ENCODE measurements at regions not wholly inside any gene's neighbourhood (a gene's known extent, or its start where the extent isn't known, plus 50 kb on each side); places are given as distances from the start of the nearest gene placed in this dataset.

DNA sequence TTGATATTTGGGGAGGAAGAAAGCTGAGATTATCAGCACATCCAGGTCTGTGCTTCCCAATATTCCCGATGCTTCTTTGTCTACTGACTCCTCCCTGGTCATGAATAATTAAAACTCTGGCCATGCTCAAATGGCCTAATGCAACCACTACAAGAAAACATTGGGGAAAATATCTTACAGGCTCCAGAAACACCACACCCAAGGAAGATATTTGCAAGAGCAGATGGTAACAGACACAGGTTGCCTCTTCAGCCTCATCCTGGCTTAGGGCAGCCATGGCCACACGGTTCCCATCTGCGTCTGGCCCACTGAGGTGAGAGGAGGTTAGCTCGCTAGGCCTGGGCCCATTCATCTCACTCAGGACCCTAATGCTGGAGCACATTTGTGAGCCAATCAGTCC is 108.4 kb upstream of the SDK1 start:
- intact Hi-C loops (cut with micrococcal nuclease) = no loop called here

DNA sequence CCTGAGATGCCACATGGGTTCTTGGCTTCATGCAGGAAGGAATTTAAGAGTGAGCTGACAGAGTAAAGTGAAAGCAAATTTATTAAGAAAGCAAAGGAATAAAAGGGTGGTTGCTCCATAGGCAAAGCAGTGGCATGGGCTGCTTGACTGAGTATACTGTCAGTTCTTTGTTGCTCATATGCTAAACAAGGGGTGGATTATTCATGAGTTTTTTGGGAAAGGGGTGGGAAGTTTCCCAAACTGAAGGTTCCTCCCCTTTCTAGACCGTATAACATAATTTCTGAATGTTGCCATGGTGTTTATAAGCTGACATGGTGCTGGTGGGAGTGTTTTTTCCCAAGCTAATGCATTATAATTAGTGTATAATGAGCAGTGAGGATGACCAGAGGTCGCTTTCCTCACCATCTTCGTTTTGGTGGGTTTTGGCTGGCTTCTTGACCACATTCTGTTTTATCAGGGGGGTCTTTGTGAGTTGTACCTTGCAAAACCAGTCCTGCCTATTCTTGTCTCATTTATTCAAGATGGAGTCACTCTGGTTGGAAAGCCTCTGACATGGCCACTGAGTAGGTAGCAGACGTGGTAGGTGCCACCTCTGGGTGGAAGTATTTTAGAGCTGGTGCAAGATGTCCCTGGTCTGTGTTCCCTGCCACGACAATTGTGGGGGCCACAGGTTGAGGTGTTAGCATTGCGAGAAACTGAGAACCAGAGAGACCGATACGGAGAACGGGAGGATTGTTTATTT is 107.5 kb upstream of the SDK1 start:
- intact Hi-C loops (cut with micrococcal nuclease) = no loop called here

DNA sequence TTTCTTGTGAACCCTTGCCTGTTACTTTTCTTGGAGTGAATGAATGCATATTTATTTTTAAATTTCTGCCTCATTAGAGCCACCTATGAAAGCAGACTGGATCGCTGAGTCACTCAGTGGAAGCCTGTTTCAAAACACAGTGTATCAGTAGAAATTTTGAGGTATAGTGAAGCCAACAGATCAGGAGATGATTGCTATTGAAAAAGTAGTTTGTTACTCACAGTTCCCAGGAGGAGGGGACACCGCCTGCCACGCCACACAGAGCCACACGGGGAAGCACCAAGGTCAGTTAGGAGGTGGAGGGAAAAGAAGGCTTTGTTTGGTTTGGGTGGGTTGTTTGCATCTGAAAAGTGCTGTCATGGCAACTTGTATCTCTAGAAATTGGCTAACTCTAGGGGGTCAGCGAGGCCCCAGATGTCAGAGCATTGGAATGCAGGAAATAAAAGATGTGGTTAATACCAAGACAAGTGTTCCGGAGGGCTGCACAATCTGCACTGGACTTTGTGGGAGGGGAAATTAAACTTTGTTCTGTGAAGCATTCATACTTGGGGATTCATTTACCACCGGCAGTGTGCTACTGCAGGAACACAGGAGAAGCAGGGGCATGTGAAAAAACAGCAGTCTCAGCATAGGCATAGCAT is 106.4 kb upstream of the SDK1 start:
- intact Hi-C loops (cut with micrococcal nuclease) = no loop called here

DNA sequence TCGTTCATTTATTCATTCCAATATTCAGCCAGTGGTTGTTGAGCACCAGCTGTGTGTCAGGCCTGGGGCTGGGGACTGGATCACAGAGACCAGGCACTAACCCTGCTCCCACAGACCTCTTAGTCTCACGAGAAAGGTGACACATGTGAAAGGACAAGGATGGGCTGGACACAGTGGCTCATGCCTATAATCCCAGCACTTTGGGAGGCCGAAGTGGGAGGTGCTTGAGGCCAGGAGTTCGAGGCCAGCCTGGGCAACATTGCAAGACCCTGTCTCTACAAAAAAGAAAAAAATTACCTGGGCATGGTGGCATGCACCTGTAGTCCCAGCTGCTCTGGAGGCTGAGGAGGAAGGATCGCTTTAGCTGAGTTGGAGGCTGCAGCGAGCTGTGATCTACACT is 105.9 kb upstream of the SDK1 start:
- intact Hi-C loops (cut with micrococcal nuclease) = no loop called here

DNA sequence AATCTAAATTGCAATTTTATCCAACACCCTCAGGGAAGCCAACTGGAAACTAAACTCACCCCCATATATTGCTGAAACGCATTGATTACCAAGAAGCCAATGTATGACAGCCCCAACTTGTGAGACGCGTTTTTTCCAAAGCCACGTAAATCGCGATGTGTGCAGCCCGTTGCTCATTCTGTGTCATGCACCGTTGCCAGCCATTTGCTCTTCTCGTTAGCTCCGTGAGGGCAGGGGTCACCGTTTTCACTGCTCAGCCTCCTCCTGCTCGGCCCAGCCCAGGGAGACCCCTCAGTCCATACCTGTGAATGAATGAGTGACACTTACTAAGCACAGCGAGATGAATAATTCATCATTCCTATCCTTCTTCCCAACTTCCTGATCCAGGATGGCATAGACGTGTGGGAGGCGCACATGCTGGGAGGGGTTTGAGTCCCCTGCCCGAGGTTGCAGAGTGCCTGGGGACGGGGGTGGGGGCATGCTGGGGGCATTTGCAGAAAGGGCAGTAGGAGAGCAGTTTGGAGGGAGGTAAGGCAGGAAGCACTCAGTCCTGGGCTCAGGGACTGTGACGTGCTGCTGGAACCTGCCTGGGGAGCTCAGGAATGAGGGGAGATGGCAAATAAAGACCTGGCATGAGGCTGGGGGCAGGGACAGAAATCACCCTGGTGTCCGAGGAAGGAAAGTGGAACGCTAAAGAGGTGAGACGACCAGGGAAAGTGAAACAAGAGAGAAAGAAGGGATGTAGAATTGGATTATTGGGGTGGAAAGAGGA is 104.2 kb upstream of the SDK1 start:
- intact Hi-C loops (cut with micrococcal nuclease) = no loop called here

DNA sequence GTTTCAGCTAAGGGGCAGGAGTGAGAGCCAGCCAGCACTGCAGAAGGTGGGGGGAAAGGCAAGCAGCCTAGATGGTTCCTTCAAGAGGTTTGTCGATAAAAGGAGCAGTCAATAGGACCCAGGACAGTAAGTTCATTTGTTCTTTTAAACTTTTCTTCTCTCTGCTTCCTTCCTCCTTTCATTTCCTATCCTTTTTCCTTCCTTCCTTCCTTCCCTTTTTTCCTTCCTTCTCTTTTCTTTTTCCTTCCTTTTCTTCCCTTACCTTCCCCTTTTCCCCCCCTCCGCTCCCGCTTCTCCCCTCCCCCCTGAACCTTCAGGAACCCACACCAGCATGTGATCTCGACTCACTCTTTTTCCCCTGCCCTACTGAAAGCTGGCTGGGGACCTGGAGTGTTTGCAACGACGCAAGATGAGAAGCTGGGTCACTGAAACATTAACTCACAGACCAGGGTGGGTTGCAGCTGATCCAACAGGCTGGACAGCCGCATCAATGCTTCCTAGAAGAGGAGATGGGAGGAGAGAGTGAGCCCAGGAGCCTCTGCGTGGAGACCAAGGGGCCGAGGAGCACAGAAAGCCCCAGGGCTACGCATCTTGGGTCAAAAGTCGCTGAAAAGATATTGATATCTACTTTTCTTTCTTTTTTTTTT is 103.4 kb upstream of the SDK1 start:
- intact Hi-C loops (cut with micrococcal nuclease) = no loop called here

DNA sequence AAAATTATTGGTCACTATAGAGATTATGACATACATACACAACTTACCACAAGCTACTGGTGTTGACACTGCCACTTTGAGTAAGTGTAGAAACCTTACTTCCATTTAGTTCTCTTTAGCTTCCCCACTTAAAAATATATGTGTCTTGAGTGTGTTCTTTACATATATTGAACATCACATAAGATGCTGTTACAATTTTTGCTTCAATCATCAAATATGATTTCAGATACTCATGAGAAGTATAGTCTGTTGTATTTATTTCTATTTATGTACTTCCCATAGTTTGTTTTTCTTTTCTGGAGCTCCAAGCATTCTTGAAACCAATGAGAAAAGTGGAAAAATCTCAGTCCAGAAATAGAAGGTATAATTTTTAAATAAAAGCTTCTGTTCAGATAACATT is 102.7 kb upstream of the SDK1 start:
- intact Hi-C loops (cut with micrococcal nuclease) = no loop called here

DNA sequence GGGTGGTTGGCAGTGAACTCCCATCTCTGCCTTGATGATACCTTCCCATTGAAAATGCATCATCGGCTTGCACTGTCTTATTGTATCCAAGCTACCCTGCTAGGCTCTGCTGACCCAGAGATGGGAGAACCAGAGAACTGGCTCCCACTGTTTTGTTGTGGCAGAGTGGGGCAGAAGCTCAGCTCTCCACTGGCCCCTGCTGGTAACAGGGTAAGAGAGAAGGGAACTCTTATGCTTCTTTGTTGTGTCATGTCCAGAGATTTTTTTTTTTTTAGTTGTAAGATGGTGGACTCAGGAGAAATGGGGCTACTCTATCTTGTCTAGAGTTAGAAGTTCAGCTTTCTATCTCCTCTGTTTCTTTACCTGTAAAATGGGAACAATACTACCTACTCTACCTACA is 100.5 kb upstream of the SDK1 start:
- intact Hi-C loops (cut with micrococcal nuclease) = no loop called here

DNA sequence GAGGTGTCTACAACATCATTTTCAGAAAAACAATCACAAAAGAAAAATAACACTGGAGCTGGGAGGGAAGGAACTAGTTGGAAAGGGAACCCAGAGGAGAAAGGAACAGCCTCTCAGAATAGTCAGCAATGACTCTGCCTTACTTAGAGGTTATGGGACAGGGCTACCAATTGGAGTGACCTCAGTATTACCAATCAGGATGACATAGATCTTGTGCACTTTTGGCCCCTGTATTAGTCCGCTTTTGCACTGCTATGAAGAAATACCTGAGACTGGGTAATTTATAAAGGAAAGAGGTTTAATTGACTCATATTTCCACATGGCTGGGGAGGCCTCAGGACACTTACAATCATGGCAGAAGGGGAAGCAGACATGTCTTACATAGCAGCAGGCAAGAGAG is 99.7 kb upstream of the SDK1 start:
- intact Hi-C loops (cut with micrococcal nuclease) = no loop called here

DNA sequence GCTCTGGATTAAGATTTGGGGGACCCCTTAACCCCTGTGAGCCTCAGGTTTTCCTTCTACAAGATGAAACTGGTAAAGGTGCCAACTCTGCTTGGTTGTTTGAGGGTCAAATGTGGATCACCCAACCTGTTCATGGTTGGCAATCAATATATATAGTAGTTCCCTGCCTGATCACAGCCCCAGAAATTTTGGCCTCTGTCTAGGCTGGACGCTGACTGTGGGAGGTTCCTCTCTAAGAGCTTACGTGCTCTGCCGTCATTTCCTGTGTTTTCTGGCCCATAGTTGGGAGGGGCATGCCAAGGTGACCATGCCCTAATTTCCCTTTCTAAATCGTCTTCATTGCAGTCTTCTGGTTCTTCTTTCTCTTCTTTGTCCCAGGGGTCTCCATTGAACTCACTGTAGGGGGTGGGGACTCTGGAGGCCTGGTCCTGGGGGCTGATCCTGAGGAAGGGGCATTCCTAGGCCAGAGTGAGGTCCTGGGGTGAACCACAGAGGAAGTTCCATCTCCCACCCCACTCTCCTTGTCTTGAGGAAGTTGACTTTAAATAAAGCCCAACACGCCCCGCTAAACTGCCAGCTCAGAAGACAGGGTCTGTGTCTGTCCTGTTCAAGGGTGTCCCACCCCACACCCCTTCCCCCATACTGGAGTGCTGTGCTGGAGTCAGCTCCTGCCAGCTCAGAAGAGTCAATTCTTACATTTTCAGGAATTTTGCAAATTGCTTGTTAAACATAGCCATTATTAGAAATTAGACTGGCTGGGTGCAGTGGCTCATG is 98.9 kb upstream of the SDK1 start:
- intact Hi-C loops (cut with micrococcal nuclease) = no loop called here

DNA sequence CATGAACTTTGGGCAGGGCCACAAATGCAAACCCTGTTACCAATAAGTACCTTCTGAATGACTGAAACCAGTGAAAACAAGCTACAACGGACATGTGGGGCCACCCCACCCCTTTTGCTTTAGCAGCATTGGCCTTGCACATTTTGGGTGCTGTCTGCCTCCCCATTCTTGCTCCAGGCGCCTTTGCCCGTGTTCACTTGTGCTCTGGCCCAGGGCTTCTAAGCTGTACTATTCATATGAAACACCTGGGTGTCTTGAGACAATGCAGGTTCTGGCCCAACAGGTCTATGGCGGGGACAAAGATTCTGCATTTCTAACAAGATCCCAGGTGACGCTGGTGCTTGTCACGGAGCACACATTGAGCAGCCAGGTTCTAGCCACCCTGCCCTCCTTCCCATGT is 96.5 kb upstream of the SDK1 start:
- intact Hi-C loops (cut with micrococcal nuclease) = no loop called here

DNA sequence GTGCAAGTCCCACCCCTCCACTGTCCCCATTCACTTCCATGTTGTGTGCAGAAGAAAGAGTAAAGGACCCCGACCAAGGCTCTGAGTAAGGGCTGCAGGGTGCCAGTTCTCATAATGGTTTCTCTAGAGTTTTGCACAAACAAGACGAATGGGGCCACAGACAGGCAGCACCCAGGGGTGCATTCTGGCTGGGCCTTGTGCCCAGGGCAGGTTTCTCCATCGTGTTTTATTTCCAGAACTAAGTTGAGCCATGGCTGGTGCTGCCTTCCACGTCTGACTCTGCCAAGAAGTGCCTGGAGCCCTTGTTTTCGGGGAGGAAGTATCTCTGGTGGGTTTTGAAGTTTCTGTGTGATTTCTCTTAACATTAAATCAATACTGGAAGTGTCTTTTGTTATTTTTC is 95.0 kb upstream of the SDK1 start:
- intact Hi-C loops (cut with micrococcal nuclease) = no loop called here

DNA sequence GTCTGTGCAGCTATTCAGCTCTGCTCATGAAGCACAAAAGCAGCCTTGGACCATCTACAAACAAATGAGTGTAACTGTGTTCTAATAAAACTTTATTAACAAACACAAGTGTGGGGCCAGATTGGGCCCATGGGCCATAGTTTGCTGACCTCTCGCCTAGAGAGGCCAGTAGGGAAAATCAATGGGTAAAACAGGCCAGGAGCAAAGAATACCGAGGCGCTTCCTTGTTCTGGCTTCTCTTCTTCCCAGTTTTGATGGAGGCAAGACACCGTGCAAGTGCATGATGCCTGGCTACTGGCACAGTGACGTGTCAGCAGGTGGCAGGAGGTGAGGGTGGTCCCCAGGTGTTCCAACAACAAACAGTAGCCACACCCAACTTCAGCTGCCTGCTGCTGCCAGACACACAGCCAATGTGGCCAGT is 94.3 kb upstream of the SDK1 start:
- intact Hi-C loops (cut with micrococcal nuclease) = no loop called here

DNA sequence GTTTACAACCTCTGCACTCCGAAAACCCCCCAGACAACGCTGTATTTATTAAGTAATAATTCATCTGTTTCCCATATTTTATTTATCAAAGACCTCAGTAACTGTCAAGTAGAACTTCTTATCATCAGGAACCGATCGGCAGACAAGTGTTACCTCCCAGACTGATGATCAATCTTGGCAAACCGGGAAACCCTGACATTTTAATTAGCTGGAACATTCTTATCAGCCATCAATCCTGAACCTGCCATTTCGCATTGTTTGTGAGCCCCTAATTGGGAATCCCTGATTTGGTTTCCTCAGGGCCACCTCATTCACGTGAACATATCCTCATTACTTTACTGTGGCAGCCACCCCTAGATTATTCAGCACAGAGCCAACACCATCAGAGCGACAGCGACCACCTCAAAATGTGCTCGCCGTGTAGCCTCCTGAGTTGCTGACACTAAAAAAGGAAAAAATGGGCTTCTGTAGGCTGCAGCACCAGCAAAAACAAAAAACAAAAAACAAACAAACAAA is 93.6 kb upstream of the SDK1 start:
- intact Hi-C loops (cut with micrococcal nuclease) = no loop called here

DNA sequence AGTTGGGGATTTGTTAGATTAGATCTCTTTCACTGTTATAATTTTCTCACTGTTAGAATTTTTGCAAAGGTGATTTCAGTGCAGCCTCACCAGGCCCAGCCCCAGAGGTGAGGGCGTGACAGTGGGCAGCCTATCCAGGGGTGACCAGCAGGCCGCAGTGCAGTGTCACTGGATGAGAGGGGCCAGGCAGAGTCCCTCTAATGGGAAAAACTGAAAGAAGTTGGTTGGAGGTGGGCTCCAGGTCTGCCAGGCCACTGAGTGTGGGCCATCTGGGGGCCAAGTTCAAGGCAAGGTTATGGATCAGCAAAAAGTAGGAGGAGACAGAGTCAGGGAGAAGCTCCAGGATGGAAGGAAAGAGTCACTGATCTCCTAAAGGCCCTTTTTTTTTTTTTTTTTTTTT is 90.5 kb upstream of the SDK1 start:
- intact Hi-C loops (cut with micrococcal nuclease) = no loop called here

DNA sequence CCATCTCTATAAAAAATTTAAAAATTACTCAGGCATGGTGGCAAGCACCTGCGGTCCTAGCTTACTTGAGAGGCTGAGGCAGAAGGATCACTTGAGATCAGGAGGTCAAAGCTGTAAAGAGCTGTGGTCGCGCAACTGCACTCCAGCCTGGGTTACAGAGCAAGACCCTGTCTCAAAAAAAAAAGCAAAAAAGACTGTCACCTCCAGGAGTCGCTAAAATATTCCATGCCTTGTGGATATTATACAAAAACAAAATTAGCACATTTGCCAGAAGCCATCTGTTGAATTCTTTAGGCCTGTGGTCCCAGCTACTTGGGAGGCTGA is 87.0 kb upstream of the SDK1 start:
- intact Hi-C loops (cut with micrococcal nuclease) = no loop called here

DNA sequence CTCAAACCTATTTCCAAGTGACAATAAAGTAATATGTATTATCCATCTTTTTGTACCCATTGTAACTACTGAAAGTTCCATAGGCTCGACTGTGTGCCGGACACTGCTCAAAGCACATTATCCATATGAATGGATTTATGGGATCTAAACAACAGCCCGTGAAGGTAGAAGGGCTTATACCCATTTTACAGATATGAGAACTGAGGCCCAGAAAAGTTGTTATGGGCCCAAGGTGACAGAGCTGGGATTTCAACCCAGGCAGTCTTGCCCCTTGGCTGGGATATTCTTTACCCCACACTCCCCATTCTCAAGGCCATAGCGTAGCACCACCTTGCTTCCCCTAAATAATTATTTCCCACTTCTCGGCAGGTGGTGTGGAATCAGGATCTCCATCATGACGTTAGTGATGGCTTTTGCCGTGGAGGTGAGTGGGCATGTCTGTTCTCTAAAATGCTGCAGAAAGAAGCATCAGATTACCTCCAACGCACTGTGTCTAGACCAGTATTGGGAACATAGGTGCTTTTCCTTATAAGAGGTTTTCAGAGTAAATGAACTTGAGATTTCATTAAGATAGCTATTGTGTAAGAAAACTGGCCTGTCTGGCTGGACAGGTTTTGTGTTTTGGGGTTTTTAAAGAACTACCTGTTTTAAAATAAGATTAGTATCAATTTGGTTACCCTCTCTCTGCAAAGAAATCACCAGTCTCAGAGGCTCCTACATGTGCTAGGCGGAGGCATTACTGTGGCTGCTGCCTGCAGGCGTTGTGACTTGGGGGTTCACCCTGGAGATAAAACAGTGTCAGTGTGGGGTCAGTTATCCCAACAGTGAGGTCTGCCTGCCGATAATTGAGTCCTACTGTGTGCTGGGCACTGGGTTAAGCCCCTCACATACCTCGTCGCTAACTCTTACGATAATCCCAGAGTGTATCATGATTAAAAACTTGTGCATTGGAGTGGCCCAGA is 85.1 kb upstream of the SDK1 start:
- intact Hi-C loops (cut with micrococcal nuclease) = no loop called here

DNA sequence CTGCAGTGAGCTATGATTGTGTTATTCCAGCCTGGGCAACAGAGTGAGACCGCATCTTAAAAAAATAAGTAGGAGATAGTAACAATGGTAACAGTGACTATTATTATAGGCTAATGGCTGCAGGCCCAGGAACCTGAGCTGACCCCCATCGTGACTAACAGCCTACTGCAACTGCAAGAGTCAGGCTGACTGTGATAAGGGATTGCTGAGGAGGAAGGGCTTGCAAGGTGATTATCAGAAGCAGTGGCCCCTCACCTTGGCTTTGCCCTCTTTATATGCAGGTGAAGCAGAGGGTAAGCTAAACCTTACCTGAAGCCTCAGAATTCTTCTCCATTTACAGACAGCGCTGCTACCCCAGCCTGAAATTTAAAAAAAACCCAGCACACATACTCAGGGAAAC is 83.9 kb upstream of the SDK1 start:
- intact Hi-C loops (cut with micrococcal nuclease) = no loop called here

DNA sequence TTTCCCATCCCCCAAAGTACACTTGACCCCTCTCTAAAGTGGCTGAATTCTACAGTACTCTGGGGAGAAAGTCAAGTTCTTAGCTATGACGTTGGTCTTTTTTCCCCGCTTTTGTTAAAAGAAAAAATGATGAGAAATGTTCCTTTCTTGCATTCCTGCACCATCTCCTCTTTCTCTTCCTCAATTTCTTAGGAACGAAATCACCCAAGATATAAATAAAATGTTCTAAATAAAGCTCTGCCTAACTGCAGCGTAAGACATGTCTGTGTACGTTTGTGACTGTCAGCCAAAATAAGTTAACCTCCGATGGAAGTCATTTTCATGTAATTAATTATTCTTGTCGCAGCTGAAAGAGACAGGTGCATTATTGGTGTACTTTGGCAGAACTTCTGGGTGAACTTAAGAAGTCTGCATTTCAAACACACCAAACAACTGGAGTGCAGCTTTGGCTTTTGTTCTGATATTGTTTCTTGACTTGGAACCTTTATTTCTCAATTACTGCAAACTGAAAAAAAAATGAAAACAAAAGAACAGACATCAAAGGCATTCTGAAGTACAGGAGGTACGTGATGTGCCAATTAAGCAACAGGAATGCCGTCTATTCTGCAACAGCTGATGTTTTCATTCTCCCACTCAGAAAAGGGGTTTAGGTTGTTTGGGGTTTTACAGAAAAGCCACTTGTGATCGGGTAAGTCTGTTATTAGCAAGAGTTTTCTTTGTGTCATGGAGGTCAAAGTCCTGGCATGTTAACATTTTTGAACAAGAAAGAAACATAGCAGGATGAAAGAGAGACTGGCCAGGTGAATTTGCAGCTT is 82.4 kb upstream of the SDK1 start:
- intact Hi-C loops (cut with micrococcal nuclease) = no loop called here

All from T-helper 2 cell treated with Interferon-gamma antibody and Interleukin-4, amounts not matched to agents 100 ng/mL and 5 ng/mL, for 36 hours (primary cell).